HT1080 (cell line): ENCODE measurements at regions not wholly inside any gene's neighbourhood (a gene's known extent, or its start where the extent isn't known, plus 50 kb on each side); places are given as distances from the start of the nearest gene placed in this dataset.
A peak's percentile ranks its signal among the peaks of the same experiment; 100 is the strongest.

Source experiments
- DNase-seq: peaks from one replicate; pipeline ENCODE4 v3.0.0-alpha.2; 2015; ENCODE audit warnings: low read depth

DNA sequence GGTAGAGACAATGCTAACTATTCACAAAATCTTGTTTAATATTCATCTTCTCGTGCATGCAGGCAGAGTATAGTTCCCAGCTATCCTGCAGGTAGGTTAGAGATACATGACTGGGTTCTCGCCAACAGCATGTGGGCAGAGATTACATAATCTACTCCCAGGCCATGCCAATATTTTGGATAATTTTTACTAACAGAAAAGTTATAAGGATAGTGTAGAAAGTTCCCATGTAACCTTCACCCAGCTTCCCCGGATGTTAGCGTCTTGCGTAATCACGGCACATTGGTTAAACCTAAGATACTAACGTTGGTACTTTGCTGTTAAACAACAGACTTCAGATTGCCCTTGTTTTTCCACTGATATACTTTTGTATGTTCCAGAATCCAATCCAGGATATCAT is 215.5 kb upstream of the LARGE1 start:
- no peak for DNase-seq

- DNase-seq, result no peak
These were observed 229.7 kb upstream of the LARGE1 start for GRCh38 chr22:34150023-34150422.

DNA sequence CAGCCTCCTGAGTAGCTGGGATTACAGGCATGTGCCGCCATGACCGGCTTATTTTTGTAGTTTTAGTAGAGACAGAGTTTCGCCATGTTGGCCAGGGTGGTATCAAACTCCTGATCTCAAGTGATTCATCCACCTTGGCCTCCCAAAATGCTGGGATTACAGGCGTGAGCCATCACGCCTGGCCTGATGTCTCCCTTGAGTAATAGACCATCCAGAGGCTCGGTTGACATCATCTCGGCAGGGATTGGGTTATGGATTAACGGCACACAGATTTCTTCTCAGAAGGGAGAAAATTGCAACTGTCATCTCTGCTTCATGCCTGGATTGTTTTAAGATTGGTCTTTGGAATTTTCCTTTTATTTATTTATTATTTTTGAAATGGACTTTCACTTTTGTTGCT is 239.2 kb upstream of the LARGE1 start:
- peak; percentile 16 for DNase-seq

- DNase-seq, result no peak
These were observed 240.0 kb upstream of the LARGE1 start for GRCh38 chr22:34160141-34160783.

GRCh38 chr22:34161431-34162123 is 241.3 kb upstream of the LARGE1 start:
- DNase-seq, result no peak

DNA sequence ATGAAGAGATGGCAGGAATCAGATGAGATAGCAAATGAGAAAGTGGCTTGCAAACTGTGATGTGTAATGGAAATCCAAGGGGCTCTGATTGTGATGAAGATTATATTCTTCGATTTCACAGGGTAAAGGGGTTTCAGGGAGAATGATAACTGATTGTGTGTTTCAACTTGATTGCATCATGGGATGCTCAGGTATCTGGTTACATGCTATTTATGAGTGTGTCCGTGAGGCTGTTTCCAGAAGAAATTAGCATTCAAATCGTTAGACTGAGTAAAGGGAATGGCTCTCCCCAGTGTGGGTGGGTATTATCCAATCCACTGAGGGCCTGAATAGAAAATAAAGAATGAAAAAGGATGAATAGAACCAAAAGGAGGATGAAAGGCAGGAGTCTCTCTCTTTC is 278.7 kb upstream of the LARGE1 start:
- no peak for DNase-seq

- no peak for DNase-seq
These were observed 290.0 kb upstream of the LARGE1 start for GRCh38 chr22:34210301-34210700.

GRCh38 chr22:34214372-34214771 is 294.1 kb upstream of the LARGE1 start:
- no peak for DNase-seq

DNA sequence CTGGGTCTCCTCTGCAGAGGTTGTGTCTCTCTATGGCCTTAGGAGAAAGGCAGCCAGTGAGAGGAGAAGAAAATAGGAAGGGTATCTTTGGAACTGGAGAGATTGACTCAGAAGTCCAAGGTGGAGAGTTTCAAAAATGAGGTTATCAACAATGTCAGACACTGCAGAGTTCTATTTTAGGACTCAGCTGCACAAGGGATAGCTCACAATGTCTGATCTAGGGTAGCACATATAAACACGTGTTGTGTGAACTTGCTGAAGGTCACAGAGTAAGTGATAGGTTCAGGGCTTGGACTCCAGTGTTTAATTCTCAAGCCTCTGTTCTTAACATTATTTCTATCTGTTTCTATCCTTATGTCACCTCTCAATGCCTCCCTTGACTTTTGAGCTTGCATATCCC is 305.0 kb upstream of the LARGE1 start:
- DNase-seq, result no peak

DNA sequence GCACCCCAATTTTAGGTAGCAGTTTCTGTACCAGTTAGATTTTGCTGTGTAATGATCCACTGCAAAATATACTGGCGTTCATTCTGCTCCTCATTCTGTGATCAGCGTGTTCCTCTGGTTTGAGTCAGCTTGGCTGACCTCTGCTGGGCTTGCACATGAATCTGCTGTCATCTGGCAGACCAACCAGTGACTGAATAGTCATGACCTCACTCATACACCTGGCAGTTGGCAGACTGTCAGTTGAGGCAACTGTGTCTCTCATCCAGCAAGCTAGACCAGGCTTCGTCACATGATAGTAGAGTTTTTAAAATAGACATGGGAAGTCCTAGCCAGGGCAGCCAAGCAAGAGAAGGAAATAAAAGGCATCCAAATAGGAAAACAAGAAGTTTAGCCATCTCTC is 316.3 kb upstream of the LARGE1 start:
- peak; percentile 86 for DNase-seq

DNA sequence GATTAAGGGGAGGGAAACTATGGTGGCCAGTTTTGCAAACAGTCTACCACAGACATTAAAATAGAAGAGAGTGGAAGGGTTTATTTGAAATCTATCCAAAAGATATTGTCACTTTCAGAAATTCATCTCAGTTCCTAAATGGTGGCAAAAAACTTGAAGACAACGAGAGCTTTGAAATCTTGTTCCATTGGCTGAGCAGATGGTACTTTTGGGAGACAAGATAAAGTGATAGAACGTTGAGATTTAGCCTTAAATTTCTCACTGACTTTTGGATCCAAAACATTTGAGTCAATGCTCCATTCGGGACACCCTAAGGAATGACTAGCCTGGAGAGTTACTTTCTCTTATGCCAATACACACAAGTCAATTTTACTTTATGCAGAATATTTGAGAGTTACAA is 319.1 kb upstream of the LARGE1 start:
- DNase-seq, result no peak

DNA sequence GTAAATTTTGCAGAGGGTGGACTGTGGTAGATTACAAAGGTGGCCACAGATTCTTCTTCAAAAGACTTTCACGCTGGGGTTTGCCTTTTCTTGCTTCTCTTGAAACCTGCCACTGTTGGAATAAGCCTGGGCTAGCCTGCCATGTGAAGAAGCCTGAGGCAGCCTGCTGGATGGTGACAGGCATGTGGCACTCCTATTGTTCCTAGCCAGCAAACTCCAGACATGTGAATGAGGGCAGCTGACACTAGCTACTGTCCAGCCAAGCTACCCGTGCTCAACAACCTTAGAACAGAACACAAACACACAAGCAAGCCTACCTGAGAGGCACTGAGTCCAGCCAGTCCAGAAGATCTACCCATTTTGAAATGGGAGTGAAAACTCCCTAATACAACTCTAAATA is 322.7 kb upstream of the LARGE1 start:
- no peak for DNase-seq

GRCh38 chr22:34255042-34255441 is 334.8 kb upstream of the LARGE1 start:
- DNase-seq, result no peak

GRCh38 chr22:34278121-34278520 is 357.8 kb upstream of the LARGE1 start:
- DNase-seq, result no peak

DNA sequence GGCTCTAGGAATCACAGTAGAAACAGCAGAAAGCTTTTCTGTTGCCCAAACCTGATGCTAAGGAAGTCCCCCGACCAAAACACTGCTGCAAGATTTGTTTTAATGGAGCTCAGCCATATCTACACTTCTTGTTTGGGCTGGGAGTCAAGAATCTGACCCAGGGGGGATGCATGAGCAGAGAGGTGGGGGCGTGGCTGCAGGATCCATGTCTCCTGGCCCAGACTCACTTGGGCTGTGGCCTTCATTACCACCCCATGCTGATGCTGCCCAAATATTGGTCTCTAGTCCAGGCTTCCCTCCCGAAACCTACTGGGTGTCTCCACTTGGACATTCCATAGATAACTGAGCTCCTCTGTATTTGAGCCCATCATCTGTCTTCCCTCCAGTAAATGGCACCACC is 361.5 kb upstream of the LARGE1 start:
- DNase-seq, result no peak

GRCh38 chr22:34283844-34284243 is 363.6 kb upstream of the LARGE1 start:
- DNase-seq, result no peak

GRCh38 chr22:34293324-34293723 is 373.0 kb upstream of the LARGE1 start:
- no peak for DNase-seq

GRCh38 chr22:34294476-34294875 is 374.2 kb upstream of the LARGE1 start:
- DNase-seq, result peak; percentile 78

- DNase-seq, result no peak
These were observed 374.7 kb upstream of the LARGE1 start for GRCh38 chr22:34294986-34295385.

DNA sequence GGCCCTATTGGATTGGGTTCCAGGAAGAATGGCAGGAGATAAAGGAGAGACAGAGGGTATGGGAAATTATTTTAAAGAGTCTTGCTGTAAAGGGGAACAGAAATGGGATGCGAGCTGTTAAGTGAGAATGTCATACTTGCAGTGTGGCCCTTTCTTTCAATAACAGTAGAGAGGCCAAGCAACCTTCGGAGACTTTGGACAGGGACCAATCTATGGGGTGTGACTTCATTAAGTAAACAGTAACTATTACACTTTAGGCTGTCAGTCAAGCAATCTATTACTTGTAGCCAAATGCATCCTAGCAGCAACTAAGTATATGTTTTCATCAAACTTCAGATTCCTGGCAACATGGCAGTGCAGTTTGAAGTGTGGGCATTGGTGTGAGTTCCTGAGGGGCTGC is 376.2 kb upstream of the LARGE1 start:
- no peak for DNase-seq

GRCh38 chr22:34297536-34298120 is 377.4 kb upstream of the LARGE1 start:
- DNase-seq, result no peak

DNA sequence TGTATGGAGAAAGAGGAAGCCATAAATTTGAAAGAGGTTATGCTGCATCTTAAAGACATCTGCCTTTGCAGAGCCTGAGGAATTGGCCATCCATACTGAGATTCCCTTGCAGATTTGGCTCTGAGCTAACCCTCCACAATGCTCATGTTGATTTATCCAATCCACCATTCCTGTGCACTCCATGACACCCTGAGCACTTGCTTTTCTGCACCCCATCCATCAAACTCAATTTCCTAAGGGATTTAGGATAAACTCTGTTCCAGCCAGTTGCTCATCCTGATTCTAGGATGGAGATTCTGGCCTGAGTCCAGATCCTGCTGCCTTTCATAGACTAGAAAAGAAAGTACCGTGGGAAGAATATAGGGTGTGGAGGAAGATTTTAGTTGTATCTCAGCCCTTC is 379.2 kb upstream of the LARGE1 start:
- DNase-seq, result no peak

DNA sequence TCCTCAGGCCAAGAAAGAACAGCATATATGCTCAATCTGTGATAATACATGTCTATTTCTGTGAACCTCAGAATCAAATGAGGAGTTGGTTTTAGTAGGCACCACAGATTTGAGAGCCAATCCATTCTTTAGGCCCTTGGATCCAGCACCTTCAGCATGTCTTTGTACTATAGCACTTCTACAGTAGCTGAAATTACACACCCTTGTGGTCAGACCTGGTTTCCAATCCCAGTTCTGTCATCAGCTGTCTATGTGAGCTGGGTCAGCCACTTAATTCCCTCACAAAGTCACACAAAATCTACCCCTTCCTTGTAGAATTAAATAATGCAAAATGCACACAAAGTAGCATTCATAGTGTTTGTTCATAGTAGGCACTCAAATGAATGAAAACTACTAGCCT is 381.3 kb upstream of the LARGE1 start:
- DNase-seq, result no peak
